ENCODE measurements at regions not wholly inside any gene's neighbourhood (a gene's known extent, or its start where the extent isn't known, plus 50 kb on each side); places are given as distances from the start of the nearest gene placed in this dataset.
A peak's percentile ranks its signal among the peaks of the same experiment; 100 is the strongest.

- no peaks in the 10 kb centered on the region for H3K36me3 Mint-ChIP-seq
- no peak overlapping the region for H3K27ac Mint-ChIP-seq
- H3K4me3 Mint-ChIP-seq: no peak overlapping the region
- peaks cover 20% of the 10 kb centered on the region for H3K4me1 Mint-ChIP-seq
- CTCF ChIA-PET: interaction anchor here (0.9 to 1.7 kb wide), 3 partner anchors 22 to 321 kb away, joined by 3 to 9 read pairs (median 5); no protein-coding TSS in a partner anchor
- H3K27me3 Mint-ChIP-seq (ENCODE audit: low read depth): no peaks in the 10 kb centered on the region
- POLR2A ChIA-PET: no interaction called here
- DNase-seq (ENCODE audit: low spot score) (no peak), ATAC-seq (peak; percentile 38; the same call in 1 of the 2 replicates)
- no peaks in the 10 kb centered on the region for H3K9me3 Mint-ChIP-seq
- no peak for TF ChIP-seq ZNF671 (CRISPR knock-in tag; IDR thresholded peaks at IDR 0.05)
- TF ChIP-seq USF2 (CRISPR knock-in tag; IDR thresholded peaks at IDR 0.05): no peak
- no peak for TF ChIP-seq TP53 (CRISPR knock-in tag; IDR thresholded peaks at IDR 0.05)
- no peak for TF ChIP-seq ATF1 (CRISPR knock-in tag; IDR thresholded peaks at IDR 0.05)
- TF ChIP-seq ATF6 (CRISPR knock-in tag; IDR thresholded peaks at IDR 0.05): no peak
- no peak for TF ChIP-seq KAT7 (CRISPR knock-in tag; IDR thresholded peaks at IDR 0.05; ENCODE audit: borderline replicate concordance)
- TF ChIP-seq TEAD4 (CRISPR knock-in tag; IDR thresholded peaks at IDR 0.05): no peak
- TF ChIP-seq CBFB (CRISPR knock-in tag; IDR thresholded peaks at IDR 0.05; ENCODE audit: low read depth): no peak
- TF ChIP-seq NFYB (CRISPR knock-in tag; conservative IDR thresholded peaks at IDR 0.05; ENCODE audit: low read depth): no peak
- no peak for TF ChIP-seq FOXJ3 (CRISPR knock-in tag; IDR thresholded peaks at IDR 0.05; ENCODE audit: borderline replicate concordance)
- TF ChIP-seq E2F4 (CRISPR knock-in tag; IDR thresholded peaks at IDR 0.05; ENCODE audit: borderline replicate concordance, low read depth): no peak
- no peak for TF ChIP-seq ZNF423 (CRISPR knock-in tag; IDR thresholded peaks at IDR 0.05)
- no peak for TF ChIP-seq ZNF396 (CRISPR knock-in tag; IDR thresholded peaks at IDR 0.05; ENCODE audit: borderline replicate concordance)
- TF ChIP-seq NR1H2 (CRISPR knock-in tag; IDR thresholded peaks at IDR 0.05): no peak
- TF ChIP-seq ZMAT4 (CRISPR knock-in tag; IDR thresholded peaks at IDR 0.05): no peak
- no peak for TF ChIP-seq NFE2L1 (CRISPR knock-in tag; IDR thresholded peaks at IDR 0.05)
- TF ChIP-seq RORB (CRISPR knock-in tag; IDR thresholded peaks at IDR 0.05): no peak
Observed at GRCh38 chr17:77763575-77763974, 194.9 kb upstream of the TNRC6C start.

GRCh38 chr17:77765292-77765691 is 193.2 kb upstream of the TNRC6C start:
- peaks cover 32% of the 10 kb centered on the region for H3K4me1 Mint-ChIP-seq
- H3K36me3 Mint-ChIP-seq: no peaks in the 10 kb centered on the region
- ChIA-PET CTCF (no interaction called here), POLR2A (no interaction called here)
- no peaks in the 10 kb centered on the region for H3K9me3 Mint-ChIP-seq
- H3K27me3 Mint-ChIP-seq (ENCODE audit: low read depth): no peaks in the 10 kb centered on the region; the same call in 1 of the 2 replicates
- H3K27ac Mint-ChIP-seq: no peak overlapping the region
- TF ChIP-seq CBFB (CRISPR knock-in tag; IDR thresholded peaks at IDR 0.05; ENCODE audit: low read depth) (no peak), ZNF396 (CRISPR knock-in tag; IDR thresholded peaks at IDR 0.05; ENCODE audit: borderline replicate concordance) (no peak), ZNF232 (CRISPR knock-in tag; IDR thresholded peaks at IDR 0.05) (no peak), PREB (CRISPR knock-in tag; IDR thresholded peaks at IDR 0.05; ENCODE audit: borderline replicate concordance) (no peak), MXD4 (CRISPR knock-in tag; IDR thresholded peaks at IDR 0.05; ENCODE audit: borderline replicate concordance) (no peak), USF1 (CRISPR knock-in tag; IDR thresholded peaks at IDR 0.05) (no peak), ZBTB43 (CRISPR knock-in tag; IDR thresholded peaks at IDR 0.05) (no peak), ZNF512 (CRISPR knock-in tag; IDR thresholded peaks at IDR 0.05; ENCODE audit: borderline replicate concordance) (no peak), CREB1 (CRISPR knock-in tag; IDR thresholded peaks at IDR 0.05) (no peak)
- no peak overlapping the region for H3K4me3 Mint-ChIP-seq
- no peak for ATAC-seq
- DNase-seq (ENCODE audit: low spot score): no peak

Measured in WTC11 (cell line).